Memory B cell (primary cell): ENCODE measurements at regions not wholly inside any gene's neighbourhood (a gene's known extent, or its start where the extent isn't known, plus 50 kb on each side); places are given as distances from the start of the nearest gene placed in this dataset.

Source experiments
- ATAC-seq: fragments of 150-1000 bp; cut with Tn5 transposase; 2 replicates; pipeline ENCODE4 v1.10.0; 2021; ENCODE audit warnings: low read depth, mild to moderate bottlenecking, moderate library complexity
- DNase-seq, 2 donors: peaks; one replicate each; pipeline ENCODE4 v3.0.0; 2022; ENCODE audit warnings: low spot score in 2 of 2
- H3K27ac Mint-ChIP-seq: one replicate; pipeline ENCODE4 v1.8.0; 2022; ENCODE audit warnings: mild to moderate bottlenecking, moderate library complexity, mixed read lengths
- H3K27me3 Mint-ChIP-seq: one replicate; pipeline ENCODE4 v1.8.0; 2022; ENCODE audit warnings: mixed read lengths
- H3K36me3 Mint-ChIP-seq: one replicate; pipeline ENCODE4 v1.8.0; 2022; ENCODE audit warnings: mild to moderate bottlenecking, mixed read lengths
- H3K4me1 Mint-ChIP-seq: one replicate; pipeline ENCODE4 v1.8.0; 2022; ENCODE audit warnings: mixed read lengths
- H3K4me3 Mint-ChIP-seq: one replicate; pipeline ENCODE4 v1.8.0; 2022; ENCODE audit warnings: mild to moderate bottlenecking, moderate library complexity, mixed read lengths
- H3K9me3 Mint-ChIP-seq: one replicate; pipeline ENCODE4 v1.8.0; 2022; ENCODE audit warnings: mixed read lengths

DNA sequence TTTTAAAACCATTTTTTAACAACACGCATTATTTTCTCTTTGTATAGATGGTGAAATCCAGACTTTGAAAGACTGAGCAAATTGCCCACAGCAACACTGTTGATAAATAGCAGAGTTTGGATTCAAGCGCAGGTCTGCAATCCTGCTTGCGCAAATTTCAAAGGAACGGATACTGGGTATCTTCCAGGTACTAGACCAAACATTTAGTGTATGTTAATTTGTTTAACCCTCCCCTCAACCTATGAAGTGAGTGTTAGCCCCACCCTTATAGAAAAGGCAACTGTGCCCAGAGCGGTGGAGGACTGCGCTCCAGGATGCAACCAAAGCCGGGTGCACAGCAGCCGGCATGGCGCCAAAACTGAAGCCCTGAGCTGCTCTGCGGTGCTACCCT, 103.8 kb downstream of the CPN2 start:
- no peak overlapping the region for H3K27ac Mint-ChIP-seq
- no peaks in the 10 kb centered on the region for H3K36me3 Mint-ChIP-seq
- peaks cover 16% of the 10 kb centered on the region for H3K27me3 Mint-ChIP-seq
- DNase-seq: no peak
- no peak overlapping the region for H3K4me3 Mint-ChIP-seq
- no peak for ATAC-seq
- no peaks in the 10 kb centered on the region for H3K4me1 Mint-ChIP-seq
- no peaks in the 10 kb centered on the region for H3K9me3 Mint-ChIP-seq

DNA sequence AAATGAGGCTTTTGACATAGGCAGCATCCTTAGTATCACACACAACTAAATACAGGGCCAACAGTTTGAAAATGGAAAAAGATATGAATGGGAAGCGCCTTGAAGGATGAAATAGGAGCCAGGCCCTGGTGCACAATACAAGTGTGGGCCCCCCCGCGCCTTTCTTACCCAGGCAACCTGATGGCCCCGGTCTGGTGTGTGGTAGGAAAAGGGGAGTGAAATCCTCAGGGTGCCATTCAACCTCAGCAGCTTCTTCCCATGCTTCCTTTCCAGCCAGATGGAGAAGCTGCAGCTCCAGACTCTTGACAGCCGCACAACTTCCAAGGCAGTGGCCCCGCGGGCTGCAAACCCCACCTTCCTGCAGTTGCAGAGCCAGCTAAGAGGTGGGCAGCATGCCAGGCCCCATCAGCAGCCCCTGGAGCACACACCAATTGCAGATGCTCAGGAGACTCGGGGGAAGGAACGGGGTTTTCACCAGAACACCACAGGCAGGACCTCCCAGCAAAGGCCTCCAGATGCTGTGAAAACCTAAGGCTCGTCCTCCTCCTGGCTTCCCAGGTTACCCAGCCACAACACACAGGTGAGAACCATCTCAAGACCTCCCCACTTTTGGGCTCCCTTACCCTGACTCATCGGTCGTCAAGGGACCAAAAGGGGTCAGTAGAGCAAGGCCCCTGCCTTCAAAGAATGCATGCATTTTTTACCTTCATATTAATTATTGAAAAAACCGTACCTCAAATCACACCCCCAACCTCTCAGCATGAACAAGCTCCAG, 101.6 kb downstream of the CPN2 start:
- Mint-ChIP-seq H3K9me3 (no peaks in the 10 kb centered on the region), H3K4me1 (peaks cover 3% of the 10 kb centered on the region), H3K27ac (no peak overlapping the region), H3K36me3 (no peaks in the 10 kb centered on the region), H3K27me3 (peaks cover 15% of the 10 kb centered on the region), H3K4me3 (no peak overlapping the region)
- DNase-seq: no peak
- ATAC-seq: no peak

DNA sequence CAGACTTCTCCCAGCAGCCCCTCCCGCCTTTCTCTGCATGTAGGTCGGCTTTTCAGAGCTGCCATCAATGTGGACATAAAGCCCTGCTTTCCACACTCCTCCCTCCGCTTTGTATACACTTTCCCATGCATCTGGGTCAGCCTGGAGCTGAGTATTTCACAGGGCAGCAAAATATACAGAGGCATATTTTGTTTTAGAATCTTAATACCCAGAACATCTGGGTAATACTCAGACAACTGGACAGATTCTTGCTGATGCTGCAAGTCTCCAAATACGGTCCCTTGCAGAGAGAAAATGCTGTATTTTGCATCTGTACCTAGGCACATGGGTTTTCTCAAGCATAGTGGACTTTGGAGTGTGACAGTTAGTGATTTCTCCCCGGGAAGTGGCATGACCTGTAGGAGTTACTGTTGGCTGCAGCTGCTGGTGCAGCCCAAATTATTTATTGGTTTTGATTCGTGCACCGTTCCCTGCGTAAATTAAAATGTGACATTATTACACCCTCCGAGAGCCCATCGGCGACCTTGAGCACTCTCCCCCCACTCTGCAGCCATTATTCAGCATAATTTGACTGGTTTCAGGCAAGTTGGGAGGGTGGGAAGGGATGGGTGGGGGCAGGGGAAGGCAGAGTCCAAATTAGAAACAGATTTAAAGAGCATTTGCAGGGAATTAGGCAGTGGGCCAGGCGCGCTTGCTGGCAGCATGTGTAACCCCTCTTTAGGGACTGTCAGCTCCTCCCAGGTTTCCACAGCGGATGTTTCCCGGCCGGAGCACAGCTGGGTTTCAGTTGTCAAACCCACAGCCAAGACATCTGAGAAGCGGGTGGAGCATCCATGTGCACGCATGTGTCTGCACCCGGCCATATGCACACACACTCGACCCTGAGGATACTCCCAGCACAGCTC, 100.8 kb downstream of the CPN2 start:
- H3K4me3 Mint-ChIP-seq: no peak overlapping the region
- peaks cover 15% of the 10 kb centered on the region for H3K27me3 Mint-ChIP-seq
- no peak overlapping the region for H3K27ac Mint-ChIP-seq
- H3K9me3 Mint-ChIP-seq: no peaks in the 10 kb centered on the region
- DNase-seq: no peak
- no peaks in the 10 kb centered on the region for H3K36me3 Mint-ChIP-seq
- H3K4me1 Mint-ChIP-seq: peaks cover 5% of the 10 kb centered on the region
- no peak for ATAC-seq

DNA sequence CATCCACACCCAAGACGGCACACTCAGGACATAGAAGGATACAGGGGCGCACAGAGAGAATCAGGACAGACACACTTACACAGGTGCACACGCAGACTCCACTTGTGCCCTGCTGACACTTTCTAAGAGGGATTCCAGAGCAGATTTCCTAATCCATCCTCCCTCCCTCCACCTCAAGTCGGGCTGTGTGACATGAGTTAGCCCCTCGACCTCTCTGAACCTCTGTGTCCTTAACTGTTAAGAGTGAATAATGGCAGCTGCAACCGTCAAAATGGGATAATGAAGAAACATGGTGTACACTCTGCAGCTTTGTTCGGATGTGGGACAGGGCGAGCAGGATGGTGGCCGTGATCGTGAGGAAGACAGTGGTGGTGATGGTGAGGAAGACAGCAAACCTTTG, 100.1 kb downstream of the CPN2 start:
- Mint-ChIP-seq H3K27me3 (peaks cover 15% of the 10 kb centered on the region), H3K4me3 (no peak overlapping the region), H3K27ac (no peak overlapping the region), H3K36me3 (no peaks in the 10 kb centered on the region), H3K4me1 (peaks cover 11% of the 10 kb centered on the region), H3K9me3 (no peaks in the 10 kb centered on the region)
- DNase-seq: no peak
- ATAC-seq: no peak

DNA sequence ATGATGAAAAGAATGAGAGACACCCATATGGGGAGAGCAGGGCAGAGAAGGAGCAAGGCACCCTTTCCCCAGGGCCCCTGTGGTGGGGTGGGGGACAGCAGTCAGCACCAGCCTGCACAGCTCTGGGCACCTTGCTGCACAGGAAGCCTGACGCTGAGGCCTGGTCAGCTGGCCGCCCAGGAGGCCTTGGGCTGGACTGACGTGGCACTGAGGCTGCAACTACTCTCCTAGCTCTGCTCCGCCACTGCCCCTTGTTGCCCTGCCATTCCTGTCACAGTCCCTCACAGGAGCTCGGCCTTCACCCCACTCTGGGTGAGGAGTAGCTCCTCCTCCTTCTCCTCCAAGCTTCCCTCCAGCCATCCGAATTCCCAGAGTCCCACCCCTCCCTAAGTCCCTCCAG, 99.7 kb downstream of the CPN2 start:
- Mint-ChIP-seq H3K4me3 (no peak overlapping the region), H3K36me3 (no peaks in the 10 kb centered on the region), H3K4me1 (peaks cover 11% of the 10 kb centered on the region), H3K9me3 (no peaks in the 10 kb centered on the region), H3K27ac (no peak overlapping the region), H3K27me3 (peaks cover 15% of the 10 kb centered on the region)
- DNase-seq (no peak), ATAC-seq (no peak)

DNA sequence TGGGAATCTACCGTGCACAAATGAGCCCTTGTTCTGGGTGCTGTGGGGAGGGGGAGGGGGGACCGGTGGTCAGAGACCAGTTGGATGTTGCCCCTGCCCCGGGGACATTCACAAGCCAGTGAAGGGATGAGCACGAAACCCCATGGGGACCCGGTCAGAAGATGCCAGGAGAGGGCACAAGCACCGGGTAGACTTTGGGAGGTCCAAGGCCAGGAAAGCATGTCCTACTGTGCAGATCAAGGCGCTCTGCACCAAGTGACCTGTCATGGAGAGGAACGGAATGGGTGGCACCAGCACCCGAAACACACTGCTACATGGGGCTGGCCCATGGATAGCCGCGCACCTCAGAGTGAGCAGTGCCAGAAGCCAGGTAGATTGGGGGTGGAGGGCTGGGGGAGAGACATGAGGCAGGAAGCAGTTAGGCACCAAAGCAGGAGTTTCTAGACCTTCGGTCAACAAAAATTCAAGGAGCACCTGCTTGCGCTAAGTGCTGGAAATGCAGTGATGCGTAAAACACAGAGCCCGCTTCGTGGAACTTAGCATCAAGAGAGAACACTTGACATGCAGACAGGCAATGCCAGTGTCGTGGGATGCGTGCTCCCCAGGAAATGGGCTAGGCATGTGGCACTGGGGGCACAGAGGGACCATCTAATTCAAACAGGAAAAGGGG, 99.1 kb downstream of the CPN2 start:
- no peak for DNase-seq
- no peaks in the 10 kb centered on the region for H3K9me3 Mint-ChIP-seq
- H3K4me1 Mint-ChIP-seq: peaks cover 11% of the 10 kb centered on the region
- H3K4me3 Mint-ChIP-seq: no peak overlapping the region
- H3K27me3 Mint-ChIP-seq: peaks cover 15% of the 10 kb centered on the region
- no peak overlapping the region for H3K27ac Mint-ChIP-seq
- ATAC-seq: no peak
- no peaks in the 10 kb centered on the region for H3K36me3 Mint-ChIP-seq

DNA sequence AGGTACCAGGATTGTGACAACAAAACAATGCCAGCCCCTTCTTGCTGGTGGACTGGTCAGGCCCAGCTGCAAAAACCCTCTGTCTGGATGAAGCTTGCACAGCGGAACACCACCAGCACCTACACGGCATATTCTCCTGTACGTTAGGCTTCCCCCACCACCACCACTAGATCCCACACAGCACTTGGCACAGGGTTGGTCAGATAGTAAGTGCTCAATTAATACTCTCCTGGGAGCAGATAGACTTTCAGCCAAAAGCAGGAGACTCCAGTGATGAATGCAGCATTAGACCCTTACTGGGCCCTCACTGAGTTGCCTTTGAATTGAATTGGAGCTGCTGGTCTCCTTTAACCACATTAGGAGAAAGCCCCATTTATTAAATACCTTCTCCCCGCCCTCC, 97.9 kb downstream of the CPN2 start:
- Mint-ChIP-seq H3K27me3 (peaks cover 12% of the 10 kb centered on the region), H3K4me3 (no peak overlapping the region), H3K9me3 (peaks cover 1% of the 10 kb centered on the region), H3K27ac (no peak overlapping the region), H3K36me3 (no peaks in the 10 kb centered on the region), H3K4me1 (peaks cover 11% of the 10 kb centered on the region)
- DNase-seq (no peak), ATAC-seq (no peak)

DNA sequence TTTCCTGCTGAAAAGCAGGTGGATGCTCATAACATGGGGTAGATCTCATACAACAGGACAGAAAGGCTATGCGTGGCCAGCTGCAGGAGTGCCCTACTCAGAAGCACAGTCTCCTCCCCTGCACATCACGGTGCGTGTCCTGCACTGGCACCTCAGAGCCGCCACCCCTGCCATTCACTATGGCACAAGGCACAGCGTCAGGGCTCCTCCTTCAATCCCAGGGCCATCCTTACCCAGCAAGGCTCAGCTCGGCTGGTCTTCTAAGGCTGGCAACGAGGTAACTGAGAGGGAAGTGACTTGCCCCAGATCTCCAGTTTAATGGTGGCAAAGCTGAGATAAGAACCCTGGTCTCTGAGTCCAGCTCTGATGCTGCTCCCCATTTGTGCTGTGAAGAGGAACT, 97.1 kb downstream of the CPN2 start:
- ATAC-seq: no peak
- H3K27ac Mint-ChIP-seq: no peak overlapping the region
- peaks cover 12% of the 10 kb centered on the region for H3K27me3 Mint-ChIP-seq
- H3K4me3 Mint-ChIP-seq: no peak overlapping the region
- H3K4me1 Mint-ChIP-seq: peaks cover 11% of the 10 kb centered on the region
- peaks cover 1% of the 10 kb centered on the region for H3K9me3 Mint-ChIP-seq
- DNase-seq: no peak
- H3K36me3 Mint-ChIP-seq: no peaks in the 10 kb centered on the region

DNA sequence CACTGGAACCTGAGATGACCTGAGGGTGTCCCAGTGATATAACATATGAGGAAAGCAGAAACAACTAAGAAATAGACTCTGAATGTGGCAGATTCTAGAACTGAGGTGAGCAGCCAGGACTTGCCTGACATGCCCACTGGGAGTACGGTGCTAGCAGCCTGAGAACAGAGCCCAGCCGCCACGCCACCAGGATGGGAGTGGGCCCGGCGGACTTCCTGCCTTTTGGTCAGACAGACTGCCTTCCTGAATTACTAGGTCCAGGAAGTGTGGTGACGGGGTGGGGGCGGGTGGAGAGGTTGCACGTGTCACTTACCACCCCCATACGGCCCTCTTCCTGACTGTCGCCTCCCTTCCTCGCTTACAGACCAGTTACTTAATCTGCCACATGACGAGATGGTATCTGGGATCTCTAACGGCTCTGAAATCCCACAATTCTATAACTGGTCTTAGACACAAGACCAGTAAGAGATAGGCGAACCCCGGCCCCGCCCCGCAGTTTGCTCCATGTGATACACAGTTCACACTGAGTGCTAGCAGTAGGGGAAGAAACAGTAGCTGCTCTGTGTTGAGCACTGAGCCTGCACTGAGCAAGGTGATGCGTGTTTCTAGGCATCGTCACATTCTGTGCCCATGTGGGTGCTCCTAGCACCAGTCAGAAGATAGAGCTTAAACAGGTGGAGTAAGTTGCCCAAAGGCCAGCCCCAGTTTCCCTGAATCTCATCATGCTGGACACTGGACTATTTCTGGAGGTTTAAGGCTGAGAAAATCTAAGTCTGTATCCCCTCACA, 95.7 kb downstream of the CPN2 start:
- peaks cover 1% of the 10 kb centered on the region for H3K9me3 Mint-ChIP-seq
- no peaks in the 10 kb centered on the region for H3K36me3 Mint-ChIP-seq
- H3K4me3 Mint-ChIP-seq: peak overlapping the region; percentile 76
- peak; percentile 81 for ATAC-seq
- peaks cover 10% of the 10 kb centered on the region for H3K27me3 Mint-ChIP-seq
- peak overlapping the region; percentile 69 for H3K27ac Mint-ChIP-seq
- no peak for DNase-seq
- peaks cover 11% of the 10 kb centered on the region for H3K4me1 Mint-ChIP-seq

DNA sequence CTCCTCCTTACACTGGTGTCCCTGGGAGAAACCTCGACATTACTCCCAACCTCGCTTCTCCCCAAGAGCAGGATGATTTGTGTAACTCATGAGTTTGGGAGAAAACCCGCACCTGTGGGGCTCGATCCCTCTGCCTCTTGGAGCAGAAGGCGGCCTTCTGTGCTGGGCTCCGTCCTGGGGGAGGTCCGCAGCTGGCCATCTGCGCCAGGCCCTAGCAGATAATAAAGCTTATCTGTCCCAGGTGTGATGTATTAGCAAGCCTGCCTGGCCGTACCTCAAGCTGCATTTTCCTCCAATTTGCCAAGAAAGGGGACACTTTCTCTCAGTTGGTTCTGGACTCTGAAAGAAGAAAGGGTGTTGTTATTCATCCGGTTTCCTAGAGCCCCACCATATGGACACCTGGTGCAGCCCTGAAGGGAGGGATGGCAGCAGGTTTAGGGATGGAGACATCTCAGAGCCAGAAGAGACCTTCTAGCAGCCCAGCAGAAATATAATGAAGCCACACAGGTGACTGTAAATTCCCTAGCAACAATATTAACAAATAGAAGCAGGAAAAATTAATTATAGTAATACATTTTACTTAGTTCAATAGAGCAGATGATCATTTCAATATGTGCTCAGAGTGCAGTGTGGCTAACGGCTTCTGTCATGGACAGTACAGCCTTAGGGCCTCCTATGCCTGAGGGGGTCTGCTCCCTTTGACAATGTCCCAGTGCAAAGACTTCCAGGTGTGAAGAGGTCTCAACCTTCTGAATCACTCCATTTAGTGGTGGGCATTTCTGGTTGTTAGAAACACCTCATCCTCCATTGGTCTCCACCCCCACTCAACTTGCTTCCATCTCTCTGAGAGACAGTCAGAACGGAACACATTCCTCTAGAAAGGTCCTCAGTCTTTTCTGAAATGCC, 94.8 kb downstream of the CPN2 start:
- DNase-seq: no peak
- H3K4me1 Mint-ChIP-seq: peaks cover 11% of the 10 kb centered on the region
- H3K27ac Mint-ChIP-seq: no peak overlapping the region

DNA sequence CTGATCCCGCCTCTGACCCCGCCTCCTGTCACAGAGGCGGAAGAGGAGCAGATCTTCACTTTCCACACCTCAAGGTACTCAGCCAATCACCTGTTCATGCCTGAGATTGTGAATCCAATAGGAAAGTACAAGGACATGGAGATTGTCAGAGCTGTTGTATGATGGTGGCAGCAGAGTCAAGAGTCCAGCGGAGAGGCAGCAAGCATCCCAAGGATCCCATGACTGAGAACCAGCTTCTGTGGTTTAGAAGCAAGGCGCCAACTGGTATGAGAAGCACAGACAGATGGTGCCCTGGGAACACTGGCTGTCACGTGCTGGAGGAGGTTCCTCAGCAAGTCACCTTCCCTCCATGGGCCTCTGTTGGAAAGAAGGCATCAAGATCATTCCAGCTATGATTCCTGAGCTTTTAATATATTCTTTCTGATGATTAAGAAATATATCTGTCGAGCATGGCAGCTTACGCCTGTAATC, 93.9 kb downstream of the CPN2 start:
- no peak for ATAC-seq
- Mint-ChIP-seq H3K9me3 (peaks cover 1% of the 10 kb centered on the region), H3K27ac (no peak overlapping the region), H3K27me3 (no peaks in the 10 kb centered on the region), H3K36me3 (no peaks in the 10 kb centered on the region), H3K4me1 (peaks cover 11% of the 10 kb centered on the region), H3K4me3 (no peak overlapping the region)
- DNase-seq: no peak

More for the DNA sequence above, 94.8 kb downstream of the CPN2 start:
- no peak for ATAC-seq
- Mint-ChIP-seq H3K9me3 (peaks cover 1% of the 10 kb centered on the region), H3K4me3 (peak overlapping the region; percentile 76), H3K36me3 (no peaks in the 10 kb centered on the region), H3K27me3 (peaks cover 5% of the 10 kb centered on the region)

DNA sequence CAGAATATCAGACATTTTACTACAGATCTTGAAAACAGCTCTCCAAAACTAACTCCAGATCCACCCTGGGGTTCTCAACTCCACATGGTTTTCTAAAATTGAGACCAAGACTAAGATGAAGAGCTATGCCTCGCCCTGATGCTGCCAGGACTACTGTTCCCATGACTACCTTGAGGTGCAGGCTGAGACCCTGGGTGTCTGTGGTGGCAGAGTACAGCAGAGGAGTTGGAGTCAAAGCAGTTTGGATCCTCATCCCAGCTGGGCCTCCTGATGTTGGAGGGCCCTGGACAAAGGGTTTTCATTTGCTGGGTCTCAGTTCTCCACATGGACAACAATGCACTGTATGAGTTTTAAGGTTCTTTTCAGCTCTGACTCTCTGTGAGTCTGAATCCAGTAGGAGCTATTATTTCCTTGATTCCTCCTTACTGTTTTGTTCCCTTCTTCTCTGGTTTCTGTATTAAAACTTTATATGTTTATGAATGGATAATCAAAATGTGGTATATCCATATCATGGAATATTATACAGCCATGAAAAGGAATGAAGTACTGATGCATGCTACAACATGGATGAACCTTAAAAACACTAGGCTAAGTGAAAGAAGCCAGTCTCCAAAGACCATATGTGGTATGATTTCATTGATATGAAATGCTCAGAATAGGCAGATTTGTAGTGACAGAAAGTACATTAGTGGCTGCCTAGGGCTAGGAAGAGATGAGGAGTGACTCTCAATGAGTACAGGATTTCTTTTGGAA, 93.0 kb downstream of the CPN2 start:
- H3K27me3 Mint-ChIP-seq: no peaks in the 10 kb centered on the region
- no peak overlapping the region for H3K27ac Mint-ChIP-seq
- no peak for DNase-seq
- H3K4me1 Mint-ChIP-seq: peaks cover 11% of the 10 kb centered on the region
- no peak for ATAC-seq
- H3K36me3 Mint-ChIP-seq: no peaks in the 10 kb centered on the region
- no peak overlapping the region for H3K4me3 Mint-ChIP-seq
- peaks cover 1% of the 10 kb centered on the region for H3K9me3 Mint-ChIP-seq
